ENCODE measurements at regions not wholly inside any gene's neighbourhood (a gene's known extent, or its start where the extent isn't known, plus 50 kb on each side); places are given as distances from the start of the nearest gene placed in this dataset.

- Histone ChIP-seq H3K36me3 (ENCODE audit: control insufficient read depth, insufficient read depth, low read length) (no peaks in the 10 kb centered on the region), H3K27me3 (ENCODE audit: control insufficient read depth, insufficient read depth, low read length) (no peaks in the 10 kb centered on the region), H3K4me3 (ENCODE audit: low read depth, low read length) (no peak overlapping the region)
- no peak for TF ChIP-seq CTCF (IDR thresholded peaks at IDR 0.05; ENCODE audit: insufficient read depth, low read depth, low read length)
- DNase-seq (ENCODE audit: low read depth), result no peak
- ChIA-PET POLR2A (no interaction called here), CTCF (interaction anchor here (1.4 kb wide), 1 partner anchor 13 kb away, joined by 5 read pairs; no protein-coding TSS in a partner anchor)
These were observed 142.3 kb upstream of the SAMSN1 start for GRCh38 chr21:14688412-14688811.

DNA sequence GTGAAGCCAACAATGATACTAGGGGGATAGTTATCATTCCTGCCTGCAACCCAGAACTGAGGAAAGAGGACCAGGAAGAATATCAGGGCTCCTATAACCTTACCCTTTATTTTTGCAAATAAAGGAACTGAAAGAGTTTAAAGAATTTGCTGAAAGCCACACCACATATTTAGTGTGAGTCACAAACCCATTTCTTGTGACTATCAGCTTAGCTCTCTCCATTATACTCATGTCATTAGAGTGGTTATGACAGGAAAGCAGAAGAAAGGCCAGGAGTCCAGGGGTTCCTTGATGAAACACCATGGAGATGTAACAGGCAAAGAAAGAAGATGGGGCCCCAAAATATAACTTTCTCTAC lies 141.1 kb upstream of the SAMSN1 start:
- H3K36me3 ChIP-seq (ENCODE audit: control insufficient read depth, insufficient read depth, low read length), result no peaks in the 10 kb centered on the region
- no peak for TF ChIP-seq CTCF (IDR thresholded peaks at IDR 0.05; ENCODE audit: insufficient read depth, low read depth, low read length)
- POLR2A ChIA-PET, result no interaction called here
- no peak for DNase-seq (ENCODE audit: low read depth)
- H3K27me3 ChIP-seq (ENCODE audit: control insufficient read depth, insufficient read depth, low read length), result no peaks in the 10 kb centered on the region
- CTCF ChIA-PET, result interaction anchor here (1.4 kb wide), 1 partner anchor 12 kb away, joined by 5 read pairs; no protein-coding TSS in a partner anchor
- no peak overlapping the region for H3K4me3 ChIP-seq (ENCODE audit: low read depth, low read length)

DNA sequence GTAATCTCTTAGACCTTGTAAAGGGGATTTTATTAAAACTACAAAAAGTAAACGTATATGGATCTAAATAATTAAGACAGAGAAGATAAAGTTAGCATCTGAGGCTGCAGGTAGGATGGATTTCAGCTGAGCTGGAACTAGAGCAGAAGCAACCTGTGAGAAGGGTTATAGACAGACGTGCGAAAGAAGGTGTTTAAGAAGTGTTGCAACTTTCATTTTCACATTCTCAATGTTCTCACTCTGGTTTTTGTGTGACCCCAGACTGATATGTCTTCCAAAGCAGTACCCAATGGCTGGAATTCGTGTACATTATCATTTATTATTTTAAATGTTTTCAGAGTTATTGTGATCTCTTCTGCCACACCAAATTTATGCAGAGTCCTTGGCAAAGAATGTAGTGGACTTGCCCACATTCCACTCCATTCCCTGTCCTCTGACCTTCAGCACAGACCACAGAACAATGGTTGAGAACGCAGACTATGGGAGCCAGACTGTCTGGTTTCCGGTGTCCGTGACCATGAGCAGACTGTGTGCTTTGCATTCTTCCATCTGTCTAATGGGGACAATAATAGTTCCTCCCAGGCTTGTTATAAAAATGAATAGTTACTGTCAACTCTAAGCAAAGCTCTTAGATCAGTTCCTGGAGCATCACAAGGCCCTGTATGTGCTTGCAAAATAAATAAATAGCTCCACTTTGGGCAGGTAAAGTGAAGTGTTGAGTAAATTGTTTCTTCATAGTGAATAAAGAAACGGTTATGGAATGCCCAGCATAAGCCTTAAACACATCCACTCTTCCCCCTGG lies 140.6 kb upstream of the SAMSN1 start:
- H3K4me3 ChIP-seq (ENCODE audit: low read depth, low read length), result no peak overlapping the region

GRCh38 chr21:14685568-14685967 lies 139.5 kb upstream of the SAMSN1 start:
- POLR2A ChIA-PET, result no interaction called here
- no peaks in the 10 kb centered on the region for H3K36me3 ChIP-seq (ENCODE audit: control insufficient read depth, insufficient read depth, low read length)
- CTCF ChIA-PET, result no interaction called here
- no peak overlapping the region for H3K4me3 ChIP-seq (ENCODE audit: low read depth, low read length)
- no peaks in the 10 kb centered on the region for H3K27me3 ChIP-seq (ENCODE audit: control insufficient read depth, insufficient read depth, low read length)
- no peak for TF ChIP-seq CTCF (IDR thresholded peaks at IDR 0.05; ENCODE audit: insufficient read depth, low read depth, low read length)
- DNase-seq (ENCODE audit: low read depth), result no peak

More for the DNA sequence above, 140.6 kb upstream of the SAMSN1 start:
- DNase-seq (ENCODE audit: low read depth), result no peak
- POLR2A ChIA-PET, result no interaction called here
- no peak for TF ChIP-seq CTCF (IDR thresholded peaks at IDR 0.05; ENCODE audit: insufficient read depth, low read depth, low read length)
- H3K36me3 ChIP-seq (ENCODE audit: control insufficient read depth, insufficient read depth, low read length), result no peaks in the 10 kb centered on the region
- H3K27me3 ChIP-seq (ENCODE audit: control insufficient read depth, insufficient read depth, low read length), result no peaks in the 10 kb centered on the region
- CTCF ChIA-PET, result interaction anchor here (1.4 kb wide), 1 partner anchor 12 kb away, joined by 5 read pairs; no protein-coding TSS in a partner anchor

DNA sequence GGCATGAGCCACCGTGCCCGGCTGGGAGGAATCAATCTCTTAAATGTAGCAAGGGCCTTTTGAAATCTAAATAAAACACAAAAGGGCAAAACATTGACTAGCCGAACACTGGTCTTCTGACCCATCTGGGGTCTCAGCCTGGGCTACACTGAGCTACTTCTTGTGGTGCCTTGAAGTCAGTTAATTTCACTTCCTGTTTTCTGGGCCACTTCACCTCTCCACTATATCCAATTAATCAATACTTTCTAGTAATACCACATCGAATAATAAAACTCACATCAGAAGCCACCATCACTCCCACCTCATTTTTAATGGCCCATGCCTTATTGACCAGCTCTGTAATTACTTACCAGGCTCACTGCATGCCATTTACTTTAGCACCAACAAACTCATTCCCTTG lies 138.0 kb upstream of the SAMSN1 start:
- POLR2A ChIA-PET, result no interaction called here
- no peaks in the 10 kb centered on the region for H3K27me3 ChIP-seq (ENCODE audit: control insufficient read depth, insufficient read depth, low read length)
- CTCF ChIA-PET, result no interaction called here

More for the DNA sequence above, 138.0 kb upstream of the SAMSN1 start:
- no peak for TF ChIP-seq CTCF (IDR thresholded peaks at IDR 0.05; ENCODE audit: insufficient read depth, low read depth, low read length)
- H3K4me3 ChIP-seq (ENCODE audit: low read depth, low read length), result no peak overlapping the region
- DNase-seq (ENCODE audit: low read depth), result no peak
- no peaks in the 10 kb centered on the region for H3K36me3 ChIP-seq (ENCODE audit: control insufficient read depth, insufficient read depth, low read length)
